A549 (cell line): ENCODE measurements at regions not wholly inside any gene's neighbourhood (a gene's known extent, or its start where the extent isn't known, plus 50 kb on each side); places are given as distances from the start of the nearest gene placed in this dataset.
A peak's percentile ranks its signal among the peaks of the same experiment; 100 is the strongest.

Experiments
- ATAC-seq, 2 experiments: fragments of 200-7000 bp in 1 of 2; fragments of >200 bp in 1 of 2; cut with Nextera tagmentation in 1 of 2; cut with Tn5 transposase in 1 of 2; 3 replicates each; pipeline versions ENCODE4 v1.8.0 to v1.9.1; 2018 to 2020; ENCODE audit warnings: mild to moderate bottlenecking in 1 of 2, moderate library complexity in 1 of 2
- CTCF ChIA-PET: fragments of 300-600 bp; sonication (Branson Sonifier 250); formaldehyde crosslinking; extraction: SDS; loops from one replicate; lab custom pipeline; 2021; ENCODE audit warnings: antibody characterized with exemption, inconsistent platforms; lab: Yijun Ruan, JAX
- POLR2A ChIA-PET: fragments of 350-600 bp; formaldehyde crosslinking; extraction: SDS; loops from one replicate; lab custom pipeline; 2021; ENCODE audit warnings: antibody characterized with exemption, inconsistent platforms; lab: Yijun Ruan, JAX
- DNase-seq, 2 experiments: peaks; one replicate each; pipeline versions ENCODE4 v3.0.0 to v3.0.0-alpha.2; 2011 to 2016; ENCODE audit warnings: low read depth in 1 of 2, low spot score in 1 of 2
- FAIRE-seq: peaks from 2 replicates; lab custom pipeline; 2011; peaks lifted over from hg19 to GRCh38; lab: Jason Lieb, UNC
- H3K27ac ChIP-seq, 2 experiments: fragments of >200 bp; sonication (Bioruptor Twin); formaldehyde crosslinking; 3 replicates each; pipeline ENCODE4 v1.5.1; 2016 to 2017
- H3K4me1 ChIP-seq: fragments of >200 bp; sonication (Bioruptor Twin); formaldehyde crosslinking; 3 replicates; pipeline ENCODE4 v1.6.1; 2016
- H3K4me2 ChIP-seq: fragments of >200 bp; sonication (Bioruptor Twin); formaldehyde crosslinking; 3 replicates; pipeline ENCODE4 v1.6.1; 2016
- H3K4me3 ChIP-seq: fragments of >200 bp; sonication (Bioruptor Twin); formaldehyde crosslinking; 3 replicates; pipeline ENCODE4 v1.5.1; 2016
- H3K9me3 ChIP-seq: fragments of >200 bp; sonication (Bioruptor Twin); formaldehyde crosslinking; 3 replicates; pipeline ENCODE4 v1.6.1; 2016
- ATOH8 ChIP-seq: fragments of 250-450 bp; sonication (Bioruptor Pico); IDR thresholded peaks from 2 replicates; pipeline ENCODE4 v1.5.0; 2020; ENCODE audit warnings: low read depth, mild to moderate bottlenecking, moderate library complexity
- CTCF ChIP-seq: fragments of >200 bp; sonication (Bioruptor Twin); formaldehyde crosslinking; IDR thresholded peaks from 3 replicates; pipeline ENCODE4 v1.5.1; 2016
- E2F6 ChIP-seq: IDR thresholded peaks from 2 replicates; pipeline ENCODE4 v1.6.1; 2012; ENCODE audit warnings: low read depth, borderline replicate concordance
- GATA3 ChIP-seq: IDR thresholded peaks from 2 replicates; pipeline ENCODE4 v1.6.1; 2012; ENCODE audit warnings: borderline replicate concordance
- HDAC2 ChIP-seq: fragments of 200-600 bp; sonication (generic); IDR thresholded peaks from 2 replicates; pipeline ENCODE4 v1.6.1; 2016
- HES2 ChIP-seq: fragments of >200 bp; sonication (Bioruptor Twin); formaldehyde crosslinking; IDR thresholded peaks from 2 replicates; pipeline ENCODE4 v1.6.1; 2016
- HEYL ChIP-seq: fragments of 250-450 bp; sonication (Bioruptor Pico); IDR thresholded peaks from 2 replicates; pipeline ENCODE4 v1.8.0; 2021; ENCODE audit warnings: mild to moderate bottlenecking, moderate library complexity
- HOXA7 ChIP-seq: fragments of 250-450 bp; sonication (Bioruptor Pico); IDR thresholded peaks from 2 replicates; pipeline ENCODE4 v1.5.0; 2020; ENCODE audit warnings: mild to moderate bottlenecking, moderate library complexity
- JUN ChIP-seq, 2 experiments: fragments of >200 bp; sonication (Bioruptor Twin); formaldehyde crosslinking; IDR thresholded peaks; 2 replicates in 1 of 2; 3 replicates in 1 of 2; pipeline ENCODE4 v1.6.1; 2016 to 2017
- KDM1A ChIP-seq: fragments of 200-600 bp; sonication (generic); IDR thresholded peaks from 2 replicates; pipeline ENCODE4 v1.6.1; 2016; ENCODE audit warnings: low read depth, mild to moderate bottlenecking
- KDM5A ChIP-seq: fragments of 200-600 bp; sonication (generic); IDR thresholded peaks from 2 replicates; pipeline ENCODE4 v1.6.1; 2016; ENCODE audit warnings: antibody characterized with exemption, mild to moderate bottlenecking
- MAFK ChIP-seq: fragments of 450-650 bp; IDR thresholded peaks from 2 replicates; pipeline ENCODE4 v1.6.1; 2014; ENCODE audit not compliant: partially characterized antibody
- MAX ChIP-seq: IDR thresholded peaks from 2 replicates; pipeline ENCODE4 v1.6.1; 2012
- MYC ChIP-seq: IDR thresholded peaks from 2 replicates; pipeline ENCODE4 v1.6.1; 2012; ENCODE audit warnings: mild to moderate bottlenecking, inconsistent platforms, low read length, improper control_type of control experiment, borderline replicate concordance
- NR3C1 ChIP-seq: fragments of >200 bp; sonication (Bioruptor Twin); formaldehyde crosslinking; IDR thresholded peaks from 3 replicates; pipeline ENCODE4 v1.6.1; 2017
- PBX3 ChIP-seq: IDR thresholded peaks from 2 replicates; pipeline ENCODE4 v1.6.1; 2012
- POLR2A ChIP-seq: IDR thresholded peaks from 2 replicates; pipeline ENCODE4 v1.6.1; 2012; ENCODE audit warnings: mild to moderate bottlenecking, low read length
- POLR2AphosphoS2 ChIP-seq: conservative IDR thresholded peaks from 2 replicates; pipeline ENCODE4 v1.6.1; 2012; ENCODE audit warnings: low read length, improper control_type of control experiment, inconsistent platforms
- RAD21 ChIP-seq, 2 experiments: fragments of >200 bp in 1 of 2; sonication (Bioruptor Twin) in 1 of 2; formaldehyde crosslinking in 1 of 2; IDR thresholded peaks in 1 of 2; conservative IDR thresholded peaks in 1 of 2; 2 replicates in 1 of 2; 3 replicates in 1 of 2; pipeline ENCODE4 v1.6.1; 2012 to 2018; ENCODE audit warnings: inconsistent platforms in 1 of 2
- REST ChIP-seq: fragments of 200-600 bp; sonication (generic); IDR thresholded peaks from 2 replicates; pipeline ENCODE4 v1.6.1; 2016; ENCODE audit warnings: antibody characterized with exemption, mild to moderate bottlenecking, moderate library complexity
- RFX5 ChIP-seq: fragments of 450-650 bp; IDR thresholded peaks from 2 replicates; pipeline ENCODE4 v1.7.1; 2014; ENCODE audit warnings: antibody characterized with exemption, mild to moderate bottlenecking, moderate library complexity
- USF2 ChIP-seq: fragments of 450-650 bp; IDR thresholded peaks from 2 replicates; pipeline ENCODE4 v1.6.1; 2014; ENCODE audit warnings: antibody characterized with exemption
- ZNF302 ChIP-seq: fragments of 250-450 bp; sonication (Bioruptor Pico); IDR thresholded peaks from 2 replicates; pipeline ENCODE4 v1.9.0; 2021; ENCODE audit warnings: inconsistent platforms, mild to moderate bottlenecking, moderate library complexity
- ZSCAN20 ChIP-seq: fragments of 250-450 bp; sonication (Bioruptor Pico); IDR thresholded peaks from 2 replicates; pipeline ENCODE4 v1.8.0; 2022; ENCODE audit warnings: mild to moderate bottlenecking, moderate library complexity
- WGBS: methylation state at CpG from one replicate; pipeline ENCODE4 v1.1.6; 2017; ENCODE audit errors: missing lambda C conversion rate; 5-methylcytosine and 5-hydroxymethylcytosine counted together

- Histone ChIP-seq H3K4me1 (peaks cover 21% of the 10 kb centered on the region), H3K4me3 (no peak overlapping the region), H3K4me2 (no peak overlapping the region; the same call in 2 of the 3 replicates), H3K9me3 (no peaks in the 10 kb centered on the region), H3K27ac (peak overlapping the region; percentile 66 to 86; a peak in 5 of 6 replicates)
- TF ChIP-seq PBX3 (no peak), RAD21 (conservative IDR thresholded peaks at IDR 0.05 in 1 of 2, IDR thresholded peaks at IDR 0.05 in 1 of 2) (peak in 1 of 2 experiments; percentile 37; a peak in 1 of 5 replicates), KDM5A (no peak), USF2 (no peak), HOXA7 (CRISPR knock-in tag) (no peak), GATA3 (no peak), POLR2A (no peak)
- POLR2A ChIA-PET: interaction anchor here (0.9 kb wide), 1 partner anchor 107 kb away, joined by 3 read pairs; the partner anchor contains the start of gene MBOAT2
- ATAC-seq (peak in 1 of 2 experiments; percentile 52; a peak in 3 of 6 replicates), FAIRE-seq (no peak), DNase-seq (peak in 1 of 2 experiments; percentile 33)
- CTCF ChIA-PET: interaction anchor here (1.1 to 10.0 kb wide), 4 partner anchors 11 to 238 kb away, joined by 4 to 89 read pairs (median 4); no protein-coding TSS in a partner anchor
- 94% methylated on average over 15 of the region's 15 CpGs for WGBS
Observed at GRCh38 chr2:9110893-9111569, 95.6 kb upstream of the ASAP2 start.

- FAIRE-seq: no peak
- WGBS: 78% methylated on average over 6 of the region's 6 CpGs
- Histone ChIP-seq H3K4me1 (peaks cover 21% of the 10 kb centered on the region), H3K27ac (peak overlapping the region; percentile 22 to 86; a peak in 4 of 6 replicates), H3K4me2 (no peak overlapping the region), H3K9me3 (no peaks in the 10 kb centered on the region), H3K4me3 (no peak overlapping the region)
- ChIA-PET POLR2A (interaction anchor here (0.9 kb wide), 1 partner anchor 107 kb away, joined by 3 read pairs; the partner anchor contains the start of gene MBOAT2), CTCF (interaction anchor here (1.4 to 10.0 kb wide), 3 partner anchors 10 to 237 kb away, joined by 4 to 89 read pairs (median 5); no protein-coding TSS in a partner anchor)
- peak in 1 of 2 experiments; percentile 24; a peak in 3 of 6 replicates for ATAC-seq
- no peak for DNase-seq
- TF ChIP-seq KDM1A: no peak
- TF ChIP-seq MAX: no peak
- no peak for TF ChIP-seq CTCF
- TF ChIP-seq REST: no peak
- TF ChIP-seq HES2: no peak
- no peak for TF ChIP-seq RFX5
- no peak for TF ChIP-seq MAFK
- TF ChIP-seq USF2: no peak
- no peak for TF ChIP-seq ZSCAN20
- TF ChIP-seq MYC: no peak
- no peak for TF ChIP-seq RAD21 (conservative IDR thresholded peaks at IDR 0.05 in 1 of 2, IDR thresholded peaks at IDR 0.05 in 1 of 2)
- no peak for TF ChIP-seq ATOH8 (CRISPR knock-in tag)
- TF ChIP-seq NR3C1: no peak
- no peak for TF ChIP-seq POLR2AphosphoS2
- no peak for TF ChIP-seq ZNF302
- TF ChIP-seq HDAC2: no peak
- no peak for TF ChIP-seq JUN (IDR thresholded peaks at IDR 0.05)
- no peak for TF ChIP-seq E2F6
- TF ChIP-seq HEYL (CRISPR knock-in tag): no peak
Observed at GRCh38 chr2:9110346-9110884, 96.2 kb upstream of the ASAP2 start.
